H1 (cell line): ENCODE measurements at regions not wholly inside any gene's neighbourhood (a gene's known extent, or its start where the extent isn't known, plus 50 kb on each side); places are given as distances from the start of the nearest gene placed in this dataset.
A peak's percentile ranks its signal among the peaks of the same experiment; 100 is the strongest.
"Not testable (repeated sequence)": the region's sequence is repeated elsewhere in the genome, so short reads cannot be mapped to it uniquely, and the experiment has no call there.

Experiments
- CTCF ChIA-PET: fragments of 300-600 bp; sonication (Branson Sonifier 250); formaldehyde crosslinking; loops from one replicate; lab custom pipeline; 2021; ENCODE audit not compliant: partially characterized antibody; lab: Charles Lee
- POLR2A ChIA-PET: fragments of 300-600 bp; sonication (Branson Sonifier 250); formaldehyde crosslinking; loops from one replicate; lab custom pipeline; 2021; ENCODE audit warnings: inconsistent platforms; ENCODE audit not compliant: partially characterized antibody; lab: Charles Lee
- DNase-seq, 2 experiments: peaks; one replicate each; pipeline versions ENCODE4 v3.0.0 to v3.0.0-alpha.2; 2010 to 2022; ENCODE audit warnings: low spot score in 2 of 2, low read depth in 1 of 2, mixed read lengths in 1 of 2
- FAIRE-seq: peaks from 2 replicates; lab custom pipeline; 2011; peaks lifted over from hg19 to GRCh38; lab: Jason Lieb, UNC
- H2AFZ ChIP-seq: 2 replicates; pipeline ENCODE4 v1.8.1; 2012; ENCODE audit warnings: low read length, inconsistent platforms
- H2AK5ac ChIP-seq: 2 replicates; pipeline ENCODE4 v1.6.1; 2013; ENCODE audit warnings: low read depth, low read length
- H2BK120ac ChIP-seq: replicated peaks from 2 replicates; pipeline ENCODE3; 2013; ENCODE audit warnings: low read depth, low read length, inconsistent platforms
- H2BK12ac ChIP-seq: 2 replicates; pipeline ENCODE4 v1.6.1; 2013; ENCODE audit warnings: low read depth, low read length
- H2BK15ac ChIP-seq: 2 replicates; pipeline ENCODE4 v1.6.1; 2013; ENCODE audit warnings: low read length
- H2BK20ac ChIP-seq: 2 replicates; pipeline ENCODE4 v1.6.1; 2013; ENCODE audit warnings: low read length
- H2BK5ac ChIP-seq: 2 replicates; pipeline ENCODE4 v1.6.1; 2013; ENCODE audit warnings: low read depth, low read length
- H3K14ac ChIP-seq: 2 replicates; pipeline ENCODE4 v1.6.1; 2013; ENCODE audit warnings: inconsistent platforms; ENCODE audit not compliant: insufficient read length
- H3K18ac ChIP-seq: 2 replicates; pipeline ENCODE4 v1.6.1; 2013; ENCODE audit warnings: low read length; ENCODE audit errors: extremely low read depth
- H3K23ac ChIP-seq: 2 replicates; pipeline ENCODE4 v1.6.1; 2013; ENCODE audit warnings: inconsistent platforms; ENCODE audit not compliant: insufficient read length
- H3K23me2 ChIP-seq: 2 replicates; pipeline ENCODE4 v1.6.1; 2013; ENCODE audit warnings: low read depth, low read length
- H3K27ac ChIP-seq: 2 replicates; pipeline ENCODE4 v1.6.1; 2011; ENCODE audit warnings: low read depth, low read length, inconsistent platforms
- H3K27me3 ChIP-seq, 4 experiments: replicated peaks in 1 of 4; 1 replicate in 1 of 4; 2 replicates in 3 of 4; pipeline versions ENCODE4 v1.6.1 to v1.8.1; 2011 to 2013; ENCODE audit warnings: low read length in 3 of 4, mild to moderate bottlenecking in 3 of 4, inconsistent platforms in 2 of 4, mixed read lengths in 2 of 4, moderate library complexity in 1 of 4; ENCODE audit not compliant: control insufficient read depth in 3 of 4, insufficient read depth in 3 of 4; ENCODE audit errors: extremely low read depth in 1 of 4
- H3K36me3 ChIP-seq, 4 experiments: 2 replicates each; pipeline versions ENCODE4 v1.6.1 to v1.8.1; 2011 to 2013; ENCODE audit warnings: mild to moderate bottlenecking in 4 of 4, low read length in 3 of 4, moderate library complexity in 2 of 4, control low read depth in 1 of 4, inconsistent platforms in 1 of 4; ENCODE audit not compliant: insufficient read depth in 4 of 4, control insufficient read depth in 2 of 4
- H3K4ac ChIP-seq: replicated peaks from 2 replicates; pipeline ENCODE3; 2013; ENCODE audit warnings: low read length, low read depth, mixed read lengths, inconsistent platforms; ENCODE audit not compliant: insufficient read length
- H3K4me1 ChIP-seq, 4 experiments: replicated peaks in 1 of 4; 1 replicate in 1 of 4; 2 replicates in 3 of 4; pipeline versions ENCODE4 v1.6.1 to v1.8.1; 2011 to 2013; ENCODE audit warnings: low read length in 3 of 4, inconsistent platforms in 2 of 4, mixed read lengths in 1 of 4; ENCODE audit not compliant: insufficient read depth in 4 of 4, control insufficient read depth in 3 of 4
- H3K4me2 ChIP-seq, 2 experiments: 2 replicates each; pipeline versions ENCODE4 v1.6.1 to v1.8.1; 2011 to 2013; ENCODE audit warnings: low read depth in 2 of 2, low read length in 2 of 2, control low read depth in 1 of 2, inconsistent platforms in 1 of 2, mild to moderate bottlenecking in 1 of 2; ENCODE audit not compliant: insufficient read depth in 1 of 2
- H3K4me3 ChIP-seq, 4 experiments: fragments of 200-600, 300-600 bp in 1 of 4; sonication (generic), shearing (Covaris generic), sonication (Bioruptor Twin) in 1 of 4; 2 replicates each; pipeline versions ENCODE4 v1.5.1 to v1.8.1; 2011 to 2016; ENCODE audit warnings: low read length in 4 of 4, low read depth in 3 of 4, control low read depth in 2 of 4, inconsistent platforms in 2 of 4, mild to moderate bottlenecking in 2 of 4, mixed read lengths in 1 of 4, moderate library complexity in 1 of 4; ENCODE audit not compliant: insufficient read depth in 2 of 4; ENCODE audit errors: extremely low read depth in 1 of 4
- H3K56ac ChIP-seq: replicated peaks from 2 replicates; pipeline ENCODE3; 2013; ENCODE audit warnings: low read depth, mild to moderate bottlenecking, mixed read lengths, low read length, inconsistent platforms; ENCODE audit not compliant: insufficient read length
- H3K79me1 ChIP-seq: 2 replicates; pipeline ENCODE4 v1.6.1; 2013; ENCODE audit warnings: low read depth, low read length, control low read depth
- H3K79me2 ChIP-seq, 2 experiments: 2 replicates each; pipeline versions ENCODE4 v1.6.1 to v1.8.1; 2012 to 2013; ENCODE audit warnings: low read length in 2 of 2, mild to moderate bottlenecking in 2 of 2, inconsistent platforms in 1 of 2; ENCODE audit not compliant: insufficient read depth in 2 of 2, control insufficient read depth in 1 of 2
- H3K9ac ChIP-seq, 4 experiments: replicated peaks in 1 of 4; 1 replicate in 1 of 4; 2 replicates in 3 of 4; pipeline versions ENCODE4 v1.6.1 to v1.8.1; 2011 to 2013; ENCODE audit warnings: low read depth in 3 of 4, low read length in 3 of 4, control low read depth in 2 of 4, mild to moderate bottlenecking in 2 of 4, moderate library complexity in 2 of 4, inconsistent platforms in 1 of 4; ENCODE audit errors: extremely low read depth in 1 of 4
- H3K9me3 ChIP-seq, 2 experiments: 2 replicates each; pipeline versions ENCODE4 v1.6.1 to v1.8.1; 2012 to 2013; ENCODE audit warnings: mild to moderate bottlenecking in 2 of 2, moderate library complexity in 2 of 2, control low read depth in 1 of 2, inconsistent platforms in 1 of 2, low read depth in 1 of 2, low read length in 1 of 2, mixed read lengths in 1 of 2; ENCODE audit not compliant: insufficient read depth in 2 of 2
- H4K20me1 ChIP-seq, 2 experiments: replicated peaks in 1 of 2; 2 replicates each; pipeline versions ENCODE3 to v1.8.1; 2011 to 2013; ENCODE audit warnings: inconsistent platforms in 2 of 2, low read length in 2 of 2, mild to moderate bottlenecking in 1 of 2; ENCODE audit not compliant: insufficient read depth in 2 of 2, control insufficient read depth in 1 of 2
- H4K5ac ChIP-seq: 2 replicates; pipeline ENCODE4 v1.6.1; 2013; ENCODE audit warnings: low read length, low read depth, mixed read lengths, inconsistent platforms; ENCODE audit not compliant: insufficient read length
- H4K8ac ChIP-seq: 2 replicates; pipeline ENCODE4 v1.8.0; 2013; ENCODE audit warnings: mild to moderate bottlenecking, moderate library complexity, low read length, inconsistent platforms; ENCODE audit not compliant: insufficient read depth; ENCODE audit errors: extremely low read depth
- H4K91ac ChIP-seq: replicated peaks from 2 replicates; pipeline ENCODE3; 2013; ENCODE audit warnings: low read length, mixed read lengths, inconsistent platforms; ENCODE audit not compliant: insufficient read length
- WGBS, 2 experiments: shearing (Covaris generic) in 1 of 2; methylation state at CpG; one replicate each; pipeline versions ENCODE4 v1.1.6 to v1.1.7; 2013 to 2015; ENCODE audit warnings: low lambda C conversion rate in 2 of 2, mixed read lengths in 2 of 2, inconsistent platforms in 1 of 2, low coverage in 1 of 2, missing lambda C conversion rate in 1 of 2; ENCODE audit not compliant: insufficient replicate concordance in 2 of 2, insufficient coverage in 1 of 2, insufficient read length in 1 of 2; ENCODE audit errors: extremely low coverage in 1 of 2, missing lambda C conversion rate in 1 of 2; 5-methylcytosine and 5-hydroxymethylcytosine counted together

DNA sequence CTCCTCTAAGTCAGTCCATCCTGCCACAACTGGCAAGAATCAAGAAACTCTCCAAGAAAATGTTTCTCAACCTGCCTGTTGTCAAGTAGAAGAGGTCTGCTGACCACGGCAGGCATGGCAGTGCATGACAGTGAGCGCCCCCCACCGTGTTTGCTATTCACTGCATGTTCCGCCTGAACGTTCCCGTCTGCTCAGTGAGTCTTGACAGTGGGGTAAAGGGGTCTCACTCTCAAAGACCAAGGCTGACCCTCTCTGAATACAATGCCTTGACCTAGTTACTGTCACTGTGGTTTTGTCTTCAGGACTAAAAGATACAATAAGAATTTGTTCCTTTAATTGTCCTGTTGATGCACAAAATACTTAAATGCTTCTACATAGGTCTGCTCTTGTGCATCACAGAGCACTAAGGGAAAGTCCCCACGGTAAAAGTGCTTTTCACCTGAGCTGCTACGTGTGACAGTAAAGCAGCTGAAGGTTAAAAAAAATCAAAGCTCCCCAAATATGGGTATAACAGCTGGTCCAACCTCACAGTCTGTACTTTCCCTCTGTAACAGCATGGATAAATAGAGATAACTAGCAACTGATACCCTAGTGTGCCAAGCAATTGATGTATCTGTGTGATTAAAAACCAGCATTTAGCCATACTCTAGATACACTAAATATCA lies 555.8 kb upstream of the ZNF337 start:
- H3K4me3 ChIP-seq, H3K14ac ChIP-seq, POLR2A ChIA-PET: not testable (repeated sequence)

GRCh38 chr20:26251376-26251775 lies 554.7 kb upstream of the ZNF337 start:
- H3K23me2 ChIP-seq, H2BK20ac ChIP-seq, H2BK12ac ChIP-seq, H2AFZ ChIP-seq, H3K4ac ChIP-seq, H2AK5ac ChIP-seq, H3K9me3 ChIP-seq, POLR2A ChIA-PET, H4K20me1 ChIP-seq, H3K14ac ChIP-seq, H2BK120ac ChIP-seq, H3K4me1 ChIP-seq, CTCF ChIA-PET, FAIRE-seq, H3K4me3 ChIP-seq, H3K27ac ChIP-seq, H3K79me2 ChIP-seq, H4K8ac ChIP-seq, H3K56ac ChIP-seq, H3K79me1 ChIP-seq, H3K27me3 ChIP-seq, H3K36me3 ChIP-seq, H3K4me2 ChIP-seq, H2BK15ac ChIP-seq, H4K91ac ChIP-seq, H3K9ac ChIP-seq, H3K23ac ChIP-seq, H3K18ac ChIP-seq, H2BK5ac ChIP-seq, H4K5ac ChIP-seq: not testable (repeated sequence)
- WGBS, 2 experiments, result 95% methylated on average over 20 of the region's 29 CpGs; no CpG with 5 or more reads in 1 of the 2 experiments
- peak in 1 of 2 experiments; percentile 45 for DNase-seq

More for the DNA sequence above, 555.8 kb upstream of the ZNF337 start:
- H3K79me2 ChIP-seq, H3K18ac ChIP-seq, CTCF ChIA-PET, H3K27me3 ChIP-seq, DNase-seq, H3K9me3 ChIP-seq, H4K5ac ChIP-seq, H3K9ac ChIP-seq, H3K56ac ChIP-seq, H2BK5ac ChIP-seq, H2BK120ac ChIP-seq, H2BK12ac ChIP-seq, H4K20me1 ChIP-seq, H4K91ac ChIP-seq, H3K79me1 ChIP-seq, H3K23me2 ChIP-seq, H2AFZ ChIP-seq, H2BK15ac ChIP-seq, H4K8ac ChIP-seq, H3K4me2 ChIP-seq, H3K36me3 ChIP-seq, H2AK5ac ChIP-seq, H3K4ac ChIP-seq, H3K4me1 ChIP-seq, H3K23ac ChIP-seq, H3K27ac ChIP-seq, H2BK20ac ChIP-seq: not testable (repeated sequence)
- 69% methylated on average over 6 of the region's 8 CpGs; no CpG with 5 or more reads in 1 of the 2 experiments for WGBS, 2 experiments
- peak; percentile 42 for FAIRE-seq
